Transverse colon (tissue), 4 donors: ENCODE measurements at regions not wholly inside any gene's neighbourhood (a gene's known extent, or its start where the extent isn't known, plus 50 kb on each side); places are given as distances from the start of the nearest gene placed in this dataset.

Source experiments
- EP300 ChIP-seq: sonication (generic); formaldehyde crosslinking; IDR thresholded peaks from one replicate; pipeline ENCODE4 v1.6.1; 2017; ENCODE audit warnings: antibody characterized with exemption, low read depth
- POLR2A ChIP-seq: fragments of 450-650 bp; IDR thresholded peaks from one replicate; pipeline ENCODE4 v1.6.1; 2016; ENCODE audit warnings: antibody characterized with exemption, mild to moderate bottlenecking, moderate library complexity
- POLR2AphosphoS5 ChIP-seq, 3 donors: sonication (generic); formaldehyde crosslinking; IDR thresholded peaks; one replicate each; pipeline ENCODE4 v1.6.1; 2016; ENCODE audit warnings: antibody characterized with exemption in 3 of 3
- TF ChIP-seq, protein P1 (sequence below), 5 experiments: fragments of 200-600 bp in 3 of 5; fragments of 450-650 bp in 2 of 5; sonication (generic) in 3 of 5; IDR thresholded peaks; 1 replicate in 2 of 5; 2 replicates in 3 of 5; pipeline ENCODE4 v1.5.1; 2016 to 2017; ENCODE audit warnings: antibody characterized with exemption in 5 of 5, inconsistent platforms in 3 of 5, mild to moderate bottlenecking in 2 of 5, moderate library complexity in 1 of 5

GRCh38 chr2:18182861-18183260, 304.4 kb downstream of the KCNS3 start:
- TF ChIP-seq, protein P1, sequence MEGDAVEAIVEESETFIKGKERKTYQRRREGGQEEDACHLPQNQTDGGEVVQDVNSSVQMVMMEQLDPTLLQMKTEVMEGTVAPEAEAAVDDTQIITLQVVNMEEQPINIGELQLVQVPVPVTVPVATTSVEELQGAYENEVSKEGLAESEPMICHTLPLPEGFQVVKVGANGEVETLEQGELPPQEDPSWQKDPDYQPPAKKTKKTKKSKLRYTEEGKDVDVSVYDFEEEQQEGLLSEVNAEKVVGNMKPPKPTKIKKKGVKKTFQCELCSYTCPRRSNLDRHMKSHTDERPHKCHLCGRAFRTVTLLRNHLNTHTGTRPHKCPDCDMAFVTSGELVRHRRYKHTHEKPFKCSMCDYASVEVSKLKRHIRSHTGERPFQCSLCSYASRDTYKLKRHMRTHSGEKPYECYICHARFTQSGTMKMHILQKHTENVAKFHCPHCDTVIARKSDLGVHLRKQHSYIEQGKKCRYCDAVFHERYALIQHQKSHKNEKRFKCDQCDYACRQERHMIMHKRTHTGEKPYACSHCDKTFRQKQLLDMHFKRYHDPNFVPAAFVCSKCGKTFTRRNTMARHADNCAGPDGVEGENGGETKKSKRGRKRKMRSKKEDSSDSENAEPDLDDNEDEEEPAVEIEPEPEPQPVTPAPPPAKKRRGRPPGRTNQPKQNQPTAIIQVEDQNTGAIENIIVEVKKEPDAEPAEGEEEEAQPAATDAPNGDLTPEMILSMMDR (IDR thresholded peaks at IDR 0.05): no peak
- TF ChIP-seq POLR2AphosphoS5 (IDR thresholded peaks at IDR 0.05) (no peak), POLR2A (no peak), EP300 (no peak)
